HUES6 (cell line): ENCODE measurements at regions not wholly inside any gene's neighbourhood (a gene's known extent, or its start where the extent isn't known, plus 50 kb on each side); places are given as distances from the start of the nearest gene placed in this dataset.

ENCODE experiments used
- H3K27ac ChIP-seq: 2 replicates; pipeline ENCODE4 v1.7.0; 2013; ENCODE audit warnings: low read depth, mild to moderate bottlenecking, low read length, inconsistent platforms
- H3K27me3 ChIP-seq: 2 replicates; pipeline ENCODE4 v1.6.1; 2013; ENCODE audit warnings: low read length; ENCODE audit not compliant: control insufficient read depth, insufficient read depth
- H3K36me3 ChIP-seq: 2 replicates; pipeline ENCODE4 v1.6.1; 2013; ENCODE audit warnings: low read length; ENCODE audit not compliant: control insufficient read depth, insufficient read depth
- H3K4me1 ChIP-seq: 2 replicates; pipeline ENCODE4 v1.6.1; 2013; ENCODE audit warnings: low read length; ENCODE audit not compliant: control insufficient read depth, insufficient read depth
- H3K4me3 ChIP-seq: 2 replicates; pipeline ENCODE4 v1.5.1; 2013; ENCODE audit warnings: low read depth, low read length
- H3K9ac ChIP-seq: one replicate; pipeline ENCODE4 v1.6.1; 2013; ENCODE audit warnings: mild to moderate bottlenecking, low read length
- H3K9me3 ChIP-seq: 2 replicates; pipeline ENCODE4 v1.6.1; 2013; ENCODE audit warnings: low read depth, low read length; ENCODE audit not compliant: control insufficient read depth, insufficient read depth

GRCh38 chr4:125770814-125771398, 456.2 kb downstream of the FAT4 start:
- Histone ChIP-seq H3K27ac (no peak overlapping the region), H3K9ac (no peak overlapping the region), H3K27me3 (no peaks in the 10 kb centered on the region), H3K4me1 (no peaks in the 10 kb centered on the region), H3K9me3 (peaks cover 7% of the 10 kb centered on the region; the same call in 1 of the 2 replicates), H3K36me3 (no peaks in the 10 kb centered on the region), H3K4me3 (no peak overlapping the region)

- Histone ChIP-seq H3K4me1 (no peaks in the 10 kb centered on the region), H3K9me3 (peaks cover 22% of the 10 kb centered on the region), H3K9ac (no peak overlapping the region), H3K27ac (no peak overlapping the region), H3K27me3 (no peaks in the 10 kb centered on the region), H3K4me3 (no peak overlapping the region), H3K36me3 (no peaks in the 10 kb centered on the region)
Measured at GRCh38 chr4:125772680-125773079, 457.9 kb downstream of the FAT4 start.

GRCh38 chr4:125773502-125773901, 458.7 kb downstream of the FAT4 start:
- Histone ChIP-seq H3K27me3 (no peaks in the 10 kb centered on the region), H3K36me3 (no peaks in the 10 kb centered on the region), H3K4me3 (no peak overlapping the region), H3K9me3 (peaks cover 25% of the 10 kb centered on the region), H3K9ac (no peak overlapping the region), H3K4me1 (no peaks in the 10 kb centered on the region), H3K27ac (no peak overlapping the region)

- H3K36me3 ChIP-seq: no peaks in the 10 kb centered on the region
- peaks cover 25% of the 10 kb centered on the region for H3K9me3 ChIP-seq
- H3K27me3 ChIP-seq: no peaks in the 10 kb centered on the region
- no peak overlapping the region for H3K27ac ChIP-seq
- no peaks in the 10 kb centered on the region for H3K4me1 ChIP-seq
- H3K4me3 ChIP-seq: no peak overlapping the region
- H3K9ac ChIP-seq: no peak overlapping the region
Measured at GRCh38 chr4:125773931-125774330, 459.2 kb downstream of the FAT4 start.

- Histone ChIP-seq H3K27me3 (no peaks in the 10 kb centered on the region), H3K9me3 (peaks cover 25% of the 10 kb centered on the region), H3K4me3 (no peak overlapping the region), H3K27ac (no peak overlapping the region), H3K36me3 (no peaks in the 10 kb centered on the region), H3K4me1 (no peaks in the 10 kb centered on the region), H3K9ac (no peak overlapping the region)
Measured at GRCh38 chr4:125776146-125776545, 461.4 kb downstream of the FAT4 start.

- no peak overlapping the region for H3K4me3 ChIP-seq
- H3K27me3 ChIP-seq: no peaks in the 10 kb centered on the region
- no peaks in the 10 kb centered on the region for H3K36me3 ChIP-seq
- no peak overlapping the region for H3K9ac ChIP-seq
- H3K9me3 ChIP-seq: peaks cover 25% of the 10 kb centered on the region
- H3K4me1 ChIP-seq: no peaks in the 10 kb centered on the region
- no peak overlapping the region for H3K27ac ChIP-seq
Measured at GRCh38 chr4:125780164-125780563, 465.4 kb downstream of the FAT4 start.

- no peaks in the 10 kb centered on the region for H3K4me1 ChIP-seq
- peaks cover 19% of the 10 kb centered on the region for H3K9me3 ChIP-seq
- no peak overlapping the region for H3K27ac ChIP-seq
- no peaks in the 10 kb centered on the region for H3K36me3 ChIP-seq
- no peak overlapping the region for H3K4me3 ChIP-seq
- H3K27me3 ChIP-seq: no peaks in the 10 kb centered on the region
- H3K9ac ChIP-seq: no peak overlapping the region
Measured at GRCh38 chr4:125780747-125781146, 466.0 kb downstream of the FAT4 start.

- H3K4me1 ChIP-seq: no peaks in the 10 kb centered on the region
- H3K9ac ChIP-seq: no peak overlapping the region
- H3K27ac ChIP-seq: no peak overlapping the region
- no peaks in the 10 kb centered on the region for H3K27me3 ChIP-seq
- H3K36me3 ChIP-seq: no peaks in the 10 kb centered on the region
- peaks cover 10% of the 10 kb centered on the region for H3K9me3 ChIP-seq
- no peak overlapping the region for H3K4me3 ChIP-seq
Measured at GRCh38 chr4:125781651-125782050, 466.9 kb downstream of the FAT4 start.

- no peak overlapping the region for H3K4me3 ChIP-seq
- no peaks in the 10 kb centered on the region for H3K9me3 ChIP-seq
- H3K27me3 ChIP-seq: no peaks in the 10 kb centered on the region
- H3K36me3 ChIP-seq: no peaks in the 10 kb centered on the region
- H3K4me1 ChIP-seq: no peaks in the 10 kb centered on the region
- no peak overlapping the region for H3K9ac ChIP-seq
- no peak overlapping the region for H3K27ac ChIP-seq
Measured at GRCh38 chr4:125784741-125785140, 470.0 kb downstream of the FAT4 start.

GRCh38 chr4:125787707-125788106, 473.0 kb downstream of the FAT4 start:
- Histone ChIP-seq H3K27me3 (no peaks in the 10 kb centered on the region), H3K36me3 (no peaks in the 10 kb centered on the region), H3K27ac (no peak overlapping the region), H3K9me3 (no peaks in the 10 kb centered on the region), H3K4me1 (no peaks in the 10 kb centered on the region), H3K9ac (no peak overlapping the region), H3K4me3 (no peak overlapping the region)

- no peaks in the 10 kb centered on the region for H3K27me3 ChIP-seq
- H3K4me3 ChIP-seq: no peak overlapping the region
- no peak overlapping the region for H3K27ac ChIP-seq
- no peak overlapping the region for H3K9ac ChIP-seq
- no peaks in the 10 kb centered on the region for H3K9me3 ChIP-seq
- no peaks in the 10 kb centered on the region for H3K36me3 ChIP-seq
- H3K4me1 ChIP-seq: no peaks in the 10 kb centered on the region
Measured at GRCh38 chr4:125789023-125789422, 474.3 kb downstream of the FAT4 start.

- H3K27me3 ChIP-seq: no peaks in the 10 kb centered on the region
- no peak overlapping the region for H3K9ac ChIP-seq
- no peaks in the 10 kb centered on the region for H3K36me3 ChIP-seq
- no peaks in the 10 kb centered on the region for H3K4me1 ChIP-seq
- no peaks in the 10 kb centered on the region for H3K9me3 ChIP-seq
- no peak overlapping the region for H3K27ac ChIP-seq
- no peak overlapping the region for H3K4me3 ChIP-seq
Measured at GRCh38 chr4:125791896-125792295, 477.1 kb downstream of the FAT4 start.
